H9 (cell line): ENCODE measurements at regions not wholly inside any gene's neighbourhood (a gene's known extent, or its start where the extent isn't known, plus 50 kb on each side); places are given as distances from the start of the nearest gene placed in this dataset.

Source experiments
- DNase-seq: peaks from one replicate; pipeline ENCODE4 v3.0.0-alpha.2; 2017
- H2AFZ ChIP-seq: one replicate; pipeline ENCODE4 v1.6.1; 2013; ENCODE audit warnings: mild to moderate bottlenecking, low read length, control low read depth, moderate library complexity
- H2AK5ac ChIP-seq: 2 replicates; pipeline ENCODE4 v1.6.1; 2013; ENCODE audit warnings: low read length, control low read depth, mixed read lengths; ENCODE audit not compliant: insufficient read length
- H2BK120ac ChIP-seq: one replicate; pipeline ENCODE4 v1.6.1; 2013; ENCODE audit warnings: low read depth, mild to moderate bottlenecking, low read length, control low read depth, inconsistent platforms; ENCODE audit not compliant: poor library complexity, severe bottlenecking
- H2BK12ac ChIP-seq: 2 replicates; pipeline ENCODE4 v1.6.1; 2013; ENCODE audit warnings: low read length, control low read depth, mixed read lengths, low read depth; ENCODE audit not compliant: insufficient read length
- H2BK15ac ChIP-seq: 2 replicates; pipeline ENCODE4 v1.6.1; 2013; ENCODE audit warnings: low read depth, low read length, control low read depth
- H2BK20ac ChIP-seq: one replicate; pipeline ENCODE4 v1.6.1; 2013; ENCODE audit warnings: low read depth, mild to moderate bottlenecking, low read length, control low read depth, inconsistent platforms; ENCODE audit not compliant: poor library complexity, severe bottlenecking
- H2BK5ac ChIP-seq: 2 replicates; pipeline ENCODE4 v1.6.1; 2013; ENCODE audit warnings: low read length, control low read depth, mixed read lengths; ENCODE audit not compliant: insufficient read length
- H3K14ac ChIP-seq: 2 replicates; pipeline ENCODE4 v1.6.1; 2013; ENCODE audit warnings: low read length, control low read depth; ENCODE audit not compliant: insufficient read depth
- H3K18ac ChIP-seq: 2 replicates; pipeline ENCODE4 v1.6.1; 2013; ENCODE audit warnings: low read depth, mild to moderate bottlenecking, mixed read lengths, low read length, control low read depth; ENCODE audit not compliant: insufficient read length
- H3K23ac ChIP-seq: 2 replicates; pipeline ENCODE4 v1.6.1; 2013; ENCODE audit warnings: low read length, control low read depth, mixed read lengths, low read depth; ENCODE audit not compliant: insufficient read length
- H3K23me2 ChIP-seq: 2 replicates; pipeline ENCODE4 v1.6.1; 2013; ENCODE audit warnings: low read depth, mild to moderate bottlenecking, mixed read lengths, low read length, control low read depth; ENCODE audit not compliant: insufficient read length, poor library complexity, severe bottlenecking
- H3K27ac ChIP-seq: 2 replicates; pipeline ENCODE4 v1.5.1; 2013; ENCODE audit warnings: low read length, control low read depth, mixed read lengths, low read depth; ENCODE audit not compliant: insufficient read length
- H3K27me3 ChIP-seq: 2 replicates; pipeline ENCODE4 v1.6.1; 2013; ENCODE audit warnings: low read length, control low read depth, inconsistent platforms; ENCODE audit not compliant: insufficient read depth
- H3K4ac ChIP-seq: 2 replicates; pipeline ENCODE4 v1.6.1; 2013; ENCODE audit warnings: low read depth, mild to moderate bottlenecking, control low read depth, inconsistent platforms, low read length, moderate library complexity
- H3K4me1 ChIP-seq: 2 replicates; pipeline ENCODE4 v1.6.1; 2013; ENCODE audit warnings: low read length, control low read depth, inconsistent platforms; ENCODE audit not compliant: insufficient read depth
- H3K4me2 ChIP-seq: 2 replicates; pipeline ENCODE4 v1.6.1; 2013; ENCODE audit warnings: low read length, control low read depth, mixed read lengths; ENCODE audit not compliant: insufficient read length, insufficient read depth
- H3K56ac ChIP-seq: 2 replicates; pipeline ENCODE4 v1.6.1; 2013; ENCODE audit warnings: low read depth, mild to moderate bottlenecking, mixed read lengths, low read length, control low read depth; ENCODE audit not compliant: insufficient read length
- H3K79me1 ChIP-seq: 2 replicates; pipeline ENCODE4 v1.6.1; 2013; ENCODE audit warnings: low read depth, mild to moderate bottlenecking, moderate library complexity, low read length, control low read depth, inconsistent platforms; ENCODE audit not compliant: insufficient read depth, poor library complexity, severe bottlenecking
- H3K79me2 ChIP-seq: 2 replicates; pipeline ENCODE4 v1.6.1; 2013; ENCODE audit warnings: low read length, control low read depth, inconsistent platforms; ENCODE audit not compliant: insufficient read depth
- H3K9ac ChIP-seq: 2 replicates; pipeline ENCODE4 v1.6.1; 2013; ENCODE audit warnings: low read length, control low read depth, mixed read lengths; ENCODE audit not compliant: insufficient read length; ENCODE audit errors: extremely low read depth
- H3K9me3 ChIP-seq: one replicate; pipeline ENCODE4 v1.6.1; 2013; ENCODE audit warnings: low read depth, low read length, inconsistent platforms; ENCODE audit not compliant: control insufficient read depth
- H3T11ph ChIP-seq: one replicate; pipeline ENCODE4 v1.6.1; 2013; ENCODE audit warnings: mild to moderate bottlenecking, low read length, control low read depth, inconsistent platforms
- H4K20me1 ChIP-seq: one replicate; pipeline ENCODE4 v1.6.1; 2013; ENCODE audit not compliant: control insufficient read depth, insufficient read length, insufficient read depth
- H4K5ac ChIP-seq: 2 replicates; pipeline ENCODE4 v1.6.1; 2013; ENCODE audit warnings: low read depth, mild to moderate bottlenecking, mixed read lengths, low read length, control low read depth; ENCODE audit not compliant: insufficient read length
- H4K8ac ChIP-seq: replicated peaks from 2 replicates; pipeline ENCODE4 v1.6.1; 2013; ENCODE audit warnings: low read length, control low read depth, mixed read lengths, low read depth; ENCODE audit not compliant: insufficient read length
- H4K91ac ChIP-seq: 2 replicates; pipeline ENCODE4 v1.6.1; 2013; ENCODE audit warnings: low read depth, mild to moderate bottlenecking, moderate library complexity, mixed read lengths, low read length, control low read depth; ENCODE audit not compliant: insufficient read length
- H3K27ac Mint-ChIP-seq, 3 experiments: 2 replicates in 2 of 3; 3 replicates in 1 of 3; pipeline ENCODE4 v1.8.0; 2020 to 2021; ENCODE audit warnings: mixed read lengths in 3 of 3, mild to moderate bottlenecking in 1 of 3, moderate library complexity in 1 of 3
- H3K27me3 Mint-ChIP-seq: 2 replicates; pipeline ENCODE4 v1.8.0; 2021; ENCODE audit warnings: low read depth, mild to moderate bottlenecking, moderate library complexity, mixed read lengths
- H3K36me3 Mint-ChIP-seq, 3 experiments: 2 replicates in 2 of 3; 3 replicates in 1 of 3; pipeline ENCODE4 v1.8.0; 2020 to 2021; ENCODE audit warnings: low read depth in 3 of 3, mixed read lengths in 3 of 3; ENCODE audit not compliant: insufficient read depth in 1 of 3
- H3K4me1 Mint-ChIP-seq, 2 experiments: 2 replicates each; pipeline ENCODE4 v1.8.0; 2020; ENCODE audit warnings: mixed read lengths in 2 of 2
- H3K4me3 Mint-ChIP-seq, 2 experiments: 2 replicates in 1 of 2; 3 replicates in 1 of 2; pipeline ENCODE4 v1.8.0; 2020 to 2021; ENCODE audit warnings: mild to moderate bottlenecking in 2 of 2, mixed read lengths in 2 of 2, moderate library complexity in 1 of 2
- H3K9me3 Mint-ChIP-seq, 2 experiments: 2 replicates in 1 of 2; 3 replicates in 1 of 2; pipeline ENCODE4 v1.8.0; 2020; ENCODE audit warnings: mild to moderate bottlenecking in 2 of 2, mixed read lengths in 2 of 2, moderate library complexity in 1 of 2
- TF ChIP-seq, protein P1 (sequence below): fragments of 200-600 bp; sonication (generic); conservative IDR thresholded peaks from 3 replicates; pipeline ENCODE4 v1.8.0; 2021; ENCODE audit warnings: antibody characterized with exemption, mild to moderate bottlenecking

DNA sequence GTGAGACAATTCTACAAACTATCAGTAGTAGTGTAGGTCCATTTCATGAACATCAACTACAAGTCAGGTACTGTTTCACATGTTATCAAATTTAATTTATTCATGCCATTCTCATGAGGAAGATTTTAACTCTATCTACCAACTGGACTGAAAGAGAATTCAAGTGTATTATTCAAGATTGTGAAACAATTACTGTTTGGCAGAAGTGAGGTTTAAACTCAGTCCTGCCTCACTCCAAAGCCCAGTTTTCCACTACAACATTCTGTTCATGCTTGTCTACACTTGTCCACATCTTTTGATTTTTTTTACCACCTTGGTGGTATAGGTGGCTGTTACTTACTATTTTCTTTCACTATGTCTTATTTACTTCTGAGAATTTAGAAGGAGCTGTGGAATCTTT is 272.9 kb downstream of the TGFB2 start:
- no peak overlapping the region; a peak in 1 of 7 replicates for H3K27ac Mint-ChIP-seq
- no peak for DNase-seq

More for the DNA sequence above, 272.9 kb downstream of the TGFB2 start:
- no peak overlapping the region for H2BK15ac ChIP-seq
- H3K4me3 Mint-ChIP-seq: no peak overlapping the region
- no peak overlapping the region for H3T11ph ChIP-seq
- H4K20me1 ChIP-seq: no peaks in the 10 kb centered on the region
- no peak overlapping the region for H4K8ac ChIP-seq
- no peak overlapping the region for H2BK120ac ChIP-seq
- H3K4me1 ChIP-seq: peaks cover 2% of the 10 kb centered on the region; the same call in 1 of the 2 replicates
- H2AK5ac ChIP-seq: no peak overlapping the region
- H3K4ac ChIP-seq: no peak overlapping the region
- H3K4me1 Mint-ChIP-seq: peaks cover 19 to 21% of the 10 kb centered on the region in 2 experiments
- TF ChIP-seq, protein P1, sequence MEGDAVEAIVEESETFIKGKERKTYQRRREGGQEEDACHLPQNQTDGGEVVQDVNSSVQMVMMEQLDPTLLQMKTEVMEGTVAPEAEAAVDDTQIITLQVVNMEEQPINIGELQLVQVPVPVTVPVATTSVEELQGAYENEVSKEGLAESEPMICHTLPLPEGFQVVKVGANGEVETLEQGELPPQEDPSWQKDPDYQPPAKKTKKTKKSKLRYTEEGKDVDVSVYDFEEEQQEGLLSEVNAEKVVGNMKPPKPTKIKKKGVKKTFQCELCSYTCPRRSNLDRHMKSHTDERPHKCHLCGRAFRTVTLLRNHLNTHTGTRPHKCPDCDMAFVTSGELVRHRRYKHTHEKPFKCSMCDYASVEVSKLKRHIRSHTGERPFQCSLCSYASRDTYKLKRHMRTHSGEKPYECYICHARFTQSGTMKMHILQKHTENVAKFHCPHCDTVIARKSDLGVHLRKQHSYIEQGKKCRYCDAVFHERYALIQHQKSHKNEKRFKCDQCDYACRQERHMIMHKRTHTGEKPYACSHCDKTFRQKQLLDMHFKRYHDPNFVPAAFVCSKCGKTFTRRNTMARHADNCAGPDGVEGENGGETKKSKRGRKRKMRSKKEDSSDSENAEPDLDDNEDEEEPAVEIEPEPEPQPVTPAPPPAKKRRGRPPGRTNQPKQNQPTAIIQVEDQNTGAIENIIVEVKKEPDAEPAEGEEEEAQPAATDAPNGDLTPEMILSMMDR: no peak
- no peaks in the 10 kb centered on the region for H3K27me3 Mint-ChIP-seq
- H3K27me3 ChIP-seq: no peaks in the 10 kb centered on the region
- H3K56ac ChIP-seq: no peak overlapping the region
- H3K14ac ChIP-seq: no peak overlapping the region
- peaks cover 0 to 3% (median 0%) of the 10 kb centered on the region in 3 experiments; a peak in 1 of 7 replicates for H3K36me3 Mint-ChIP-seq
- H3K9me3 ChIP-seq: no peaks in the 10 kb centered on the region
- H3K23ac ChIP-seq: no peak overlapping the region
- H3K23me2 ChIP-seq: no peaks in the 10 kb centered on the region
- H2AFZ ChIP-seq: no peak overlapping the region
- no peak overlapping the region for H2BK20ac ChIP-seq
- H4K91ac ChIP-seq: no peak overlapping the region
- H3K79me1 ChIP-seq: no peaks in the 10 kb centered on the region
- no peak overlapping the region for H3K4me2 ChIP-seq
- H3K18ac ChIP-seq: no peak overlapping the region
- no peak overlapping the region for H2BK5ac ChIP-seq
- no peak overlapping the region for H3K9ac ChIP-seq
- H3K79me2 ChIP-seq: no peaks in the 10 kb centered on the region
- no peak overlapping the region for H2BK12ac ChIP-seq
- H3K9me3 Mint-ChIP-seq: peaks cover 4 to 8% of the 10 kb centered on the region in 2 experiments; a peak in 2 of 5 replicates
- no peak overlapping the region for H4K5ac ChIP-seq
- no peak overlapping the region for H3K27ac ChIP-seq
